SKM-1 (cell line): ENCODE measurements at regions not wholly inside any gene's neighbourhood (a gene's known extent, or its start where the extent isn't known, plus 50 kb on each side); places are given as distances from the start of the nearest gene placed in this dataset.
A peak's percentile ranks its signal among the peaks of the same experiment; 100 is the strongest.

Experiments
- DNase-seq: peaks from one replicate; lab custom pipeline; 2025; ENCODE audit not compliant: unreplicated experiment; lab: John Stamatoyannopoulos, UW

DNA sequence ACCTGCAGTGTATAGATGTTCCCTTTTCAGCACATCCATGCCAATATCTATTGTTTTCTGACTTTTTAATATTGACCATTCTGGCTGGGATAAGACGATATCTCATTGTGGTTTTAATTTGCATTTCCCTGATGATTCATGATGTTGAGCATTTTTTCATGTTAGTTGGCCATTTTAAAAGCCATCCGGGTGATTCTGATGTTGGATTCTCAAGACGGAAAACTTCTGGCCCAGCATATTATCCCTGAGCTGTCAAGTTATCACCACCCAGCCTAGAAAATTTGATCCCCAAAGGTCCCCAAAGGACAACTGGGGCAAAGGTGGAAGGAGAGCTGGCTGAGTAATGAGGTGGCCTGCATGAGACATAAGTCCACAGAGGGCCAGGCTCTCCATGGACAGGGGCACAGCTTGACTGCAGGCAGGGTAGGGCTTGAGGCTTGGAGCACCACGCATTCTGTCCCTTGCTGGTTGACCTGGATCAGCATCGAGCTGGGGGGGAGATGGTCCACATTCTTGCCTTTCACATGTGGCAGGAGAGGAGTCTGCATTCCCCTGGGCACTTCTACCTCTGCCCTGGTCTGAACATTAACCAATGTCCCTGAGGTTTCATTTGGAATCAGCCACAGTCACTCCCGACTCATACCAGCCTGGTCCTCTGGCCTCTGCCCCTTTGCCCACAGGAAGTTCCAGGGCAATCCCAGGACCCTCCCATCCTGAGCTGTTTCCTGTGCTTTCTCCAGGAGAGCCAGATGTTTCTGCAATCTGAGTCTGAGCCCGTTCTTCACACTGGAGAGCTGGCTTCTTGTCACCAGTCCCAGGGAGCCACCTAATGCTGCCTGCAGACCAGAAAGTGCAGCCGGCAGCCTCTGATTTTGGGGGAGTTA lies 69.2 kb downstream of the ISG20 start:
- DNase-seq = no peak

DNA sequence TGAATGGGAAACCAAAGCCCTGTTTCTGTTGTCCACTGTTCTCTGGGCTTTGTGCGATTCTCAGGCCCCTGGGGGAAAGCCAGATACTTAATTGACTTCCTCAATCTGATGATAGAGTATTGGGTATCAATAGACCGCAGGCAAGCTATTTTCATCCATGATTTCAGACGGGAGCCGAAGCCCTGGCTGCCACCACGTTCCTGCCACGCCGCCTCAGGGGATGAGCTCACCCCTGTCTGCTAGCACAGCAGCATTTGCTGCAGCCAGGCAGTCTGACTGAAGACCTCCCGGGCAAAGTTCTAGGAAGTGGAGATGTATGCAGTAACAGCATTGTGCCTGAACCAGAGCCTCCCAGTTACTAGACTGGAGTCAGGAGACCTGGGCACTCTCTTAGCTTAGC lies 69.8 kb downstream of the ISG20 start:
- peak; percentile 14 for DNase-seq

DNA sequence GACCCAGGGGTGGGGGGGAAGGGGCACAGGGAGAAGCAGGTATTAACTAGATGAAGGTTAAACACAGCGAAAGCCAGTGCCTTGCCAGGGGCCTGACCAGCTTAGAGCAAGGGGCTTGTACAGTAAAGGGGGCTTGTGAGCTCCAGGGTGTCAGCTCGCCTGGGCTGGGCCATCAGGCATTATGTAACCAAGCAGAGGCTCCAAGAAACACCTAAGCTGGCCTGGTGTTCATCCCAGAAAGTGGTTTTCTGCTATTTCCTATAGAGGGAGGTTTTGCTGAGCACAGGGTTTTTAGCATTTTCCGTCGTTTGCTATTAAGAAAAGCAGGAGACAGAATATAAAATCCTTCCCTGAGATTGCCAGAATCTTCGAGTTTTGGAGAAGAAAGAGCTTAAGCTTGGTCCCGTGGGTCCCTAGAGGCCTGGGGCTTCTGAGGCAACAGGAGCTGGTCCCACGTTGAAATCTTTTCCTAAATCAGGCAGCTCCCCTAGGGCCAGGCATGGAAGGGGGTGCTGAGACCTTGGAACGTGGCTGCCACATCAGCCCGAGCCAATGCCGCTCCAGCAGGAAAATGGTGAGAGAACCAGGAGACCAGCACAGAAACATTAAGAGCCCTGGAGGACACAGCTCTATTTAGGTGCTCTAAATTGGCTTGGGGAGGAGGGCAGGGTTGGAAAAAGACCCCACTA lies 71.4 kb downstream of the ISG20 start:
- DNase-seq = no peak

DNA sequence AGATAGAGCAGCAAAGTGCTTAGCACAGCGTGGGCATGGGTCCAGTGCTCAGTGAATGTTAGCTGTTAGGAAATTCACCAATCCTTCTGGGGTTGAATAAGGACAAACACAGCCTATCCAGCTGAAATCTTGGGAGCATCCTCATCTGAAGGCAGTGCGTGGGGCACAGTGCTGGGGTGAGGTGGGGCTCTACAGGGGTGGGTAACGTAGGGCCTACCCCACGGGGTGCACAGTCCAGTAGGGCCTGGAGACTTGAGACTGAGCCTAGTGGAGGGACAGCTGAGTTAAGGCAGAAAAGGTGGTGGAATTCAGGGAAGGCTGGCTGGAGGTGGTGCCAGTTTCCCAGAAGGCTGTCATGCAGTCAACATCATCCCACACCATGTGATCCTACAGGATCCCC lies 73.0 kb downstream of the ISG20 start:
- no peak for DNase-seq

DNA sequence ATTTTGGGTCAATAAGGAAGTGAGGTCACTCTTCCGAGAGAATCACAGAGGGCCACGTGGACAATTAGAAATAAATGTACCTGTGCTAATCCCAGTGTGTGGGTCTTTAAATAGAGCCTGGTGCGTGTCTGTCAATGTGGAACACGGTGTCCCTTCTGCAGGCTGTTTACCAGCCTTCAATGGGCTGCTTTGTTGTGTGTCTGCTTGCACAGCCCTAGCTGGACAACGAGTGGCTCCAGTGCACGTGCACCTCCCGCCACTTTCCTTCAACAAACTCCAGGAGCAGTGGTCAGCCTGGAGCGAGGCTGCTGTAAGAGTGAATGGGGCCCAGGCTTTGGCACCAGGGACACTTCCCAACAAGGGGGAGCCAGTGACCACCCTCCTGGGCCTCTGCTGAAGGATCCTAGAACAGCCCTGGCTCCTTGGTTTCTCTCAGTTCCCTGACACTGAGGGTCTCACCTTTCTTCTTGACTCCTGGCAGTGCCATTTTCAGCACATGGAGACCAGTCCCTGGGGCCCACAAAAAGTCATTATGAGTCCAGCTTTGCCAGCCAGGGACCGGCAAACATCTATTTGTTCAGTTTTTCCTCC lies 76.1 kb downstream of the ISG20 start:
- DNase-seq = no peak

DNA sequence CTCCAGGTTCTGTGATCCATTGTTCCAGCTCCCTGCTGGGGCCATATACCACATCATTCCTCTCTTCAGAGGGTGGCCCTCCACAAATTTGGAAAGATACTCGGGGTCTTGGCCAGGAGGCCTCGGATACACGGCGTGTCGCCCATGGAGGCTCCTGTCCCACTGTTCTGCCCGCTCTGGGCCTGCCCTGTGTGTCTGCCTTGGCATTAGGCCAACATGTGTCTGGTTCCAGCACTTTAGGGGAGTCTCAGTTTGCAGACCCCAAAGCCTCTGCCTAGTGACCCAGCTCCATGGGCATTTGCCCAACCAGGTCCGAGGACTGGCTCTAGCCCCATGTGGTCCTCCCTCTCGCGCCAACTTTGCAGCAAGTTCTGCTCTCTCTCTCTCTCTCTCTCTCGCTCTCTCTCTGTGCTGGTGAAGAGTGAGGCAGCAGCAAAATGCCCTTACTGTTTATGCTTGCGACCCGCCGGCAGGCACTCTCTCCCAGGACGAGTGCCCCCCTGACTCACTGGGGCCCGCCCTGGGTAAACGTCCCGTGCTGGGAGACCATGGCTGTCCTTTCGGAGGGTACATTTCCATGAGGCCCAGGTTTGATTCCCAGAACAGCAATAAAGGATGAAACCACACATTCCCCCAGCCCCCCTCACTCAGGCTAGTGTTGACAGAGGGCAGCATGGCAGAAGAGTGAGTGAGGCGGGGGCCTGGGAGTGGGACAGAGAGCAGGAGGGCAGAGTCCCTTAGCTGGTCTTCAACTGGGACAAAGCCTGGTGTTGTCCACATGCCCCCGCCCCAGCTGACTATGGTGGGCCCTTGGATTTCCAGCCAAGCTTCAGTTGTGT lies 77.9 kb downstream of the ISG20 start:
- no peak for DNase-seq

DNA sequence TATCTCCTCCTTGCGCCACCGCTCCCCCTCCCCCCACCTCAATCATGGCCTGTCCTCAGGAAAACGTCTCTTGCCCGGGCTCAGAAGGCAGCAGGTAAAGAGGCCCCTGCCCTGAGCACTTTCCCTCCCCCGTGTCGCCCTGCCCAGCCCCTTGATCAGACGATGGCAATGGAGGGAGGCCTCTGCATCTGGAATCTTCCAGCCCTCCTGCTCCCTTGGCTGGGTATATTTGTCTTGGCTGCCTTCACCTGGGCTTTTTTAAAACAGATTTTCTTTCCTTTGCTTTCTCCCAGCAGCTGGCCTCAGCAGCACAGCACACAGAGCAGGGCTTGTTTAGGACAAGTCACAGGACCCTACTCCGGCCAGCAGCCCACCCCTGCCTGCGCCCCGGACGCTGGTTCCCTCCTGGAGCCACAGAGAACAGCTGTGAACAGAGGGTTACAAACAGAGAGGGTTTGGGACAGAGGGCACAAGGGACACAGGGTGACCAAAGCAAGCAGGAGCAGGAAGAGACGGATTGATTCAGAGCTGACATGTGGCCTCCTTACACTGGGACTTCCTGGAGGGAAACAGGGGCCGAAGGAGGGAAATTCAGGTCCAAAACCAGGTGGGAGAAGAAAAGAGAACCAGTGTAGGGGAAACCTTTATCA lies 78.7 kb downstream of the ISG20 start:
- no peak for DNase-seq

DNA sequence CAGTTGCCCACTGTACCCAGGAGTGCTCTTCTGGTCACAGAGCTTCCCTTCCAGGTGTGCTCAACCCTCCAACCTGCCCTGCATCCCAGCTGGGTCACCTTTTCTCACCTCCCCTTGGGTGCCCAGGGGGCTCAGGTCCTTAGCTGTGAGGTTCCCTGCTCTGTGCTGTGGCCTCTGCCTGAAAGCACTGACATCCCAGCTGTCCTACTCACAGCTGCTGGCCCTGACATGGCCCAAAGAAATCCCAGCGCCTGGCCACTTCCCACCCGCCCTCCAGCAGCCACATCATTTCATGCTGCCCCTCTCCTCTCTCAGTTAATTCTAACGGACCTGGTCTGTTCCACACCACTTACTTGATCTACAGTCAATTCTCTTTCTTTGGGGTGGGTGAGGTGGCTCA lies 79.9 kb downstream of the ISG20 start:
- DNase-seq = no peak

DNA sequence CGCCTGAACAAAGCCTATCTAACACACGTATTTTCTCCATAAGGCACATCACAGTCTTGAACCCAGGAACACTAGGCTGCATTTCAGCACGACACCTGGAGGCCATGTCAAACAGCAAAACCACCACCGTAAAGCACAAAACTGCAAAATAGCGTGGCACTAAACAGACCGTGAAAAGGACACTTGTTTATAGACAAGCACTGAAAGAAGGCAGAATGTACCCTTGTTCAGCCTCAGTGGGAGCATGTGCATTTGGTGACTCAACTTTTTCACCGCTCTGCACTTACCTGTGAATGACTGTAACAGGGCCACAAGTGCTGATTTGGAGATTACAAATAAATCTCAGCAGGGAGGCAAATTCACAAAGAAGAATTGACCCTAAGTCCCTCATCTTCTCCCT lies 80.8 kb downstream of the ISG20 start:
- DNase-seq = no peak

DNA sequence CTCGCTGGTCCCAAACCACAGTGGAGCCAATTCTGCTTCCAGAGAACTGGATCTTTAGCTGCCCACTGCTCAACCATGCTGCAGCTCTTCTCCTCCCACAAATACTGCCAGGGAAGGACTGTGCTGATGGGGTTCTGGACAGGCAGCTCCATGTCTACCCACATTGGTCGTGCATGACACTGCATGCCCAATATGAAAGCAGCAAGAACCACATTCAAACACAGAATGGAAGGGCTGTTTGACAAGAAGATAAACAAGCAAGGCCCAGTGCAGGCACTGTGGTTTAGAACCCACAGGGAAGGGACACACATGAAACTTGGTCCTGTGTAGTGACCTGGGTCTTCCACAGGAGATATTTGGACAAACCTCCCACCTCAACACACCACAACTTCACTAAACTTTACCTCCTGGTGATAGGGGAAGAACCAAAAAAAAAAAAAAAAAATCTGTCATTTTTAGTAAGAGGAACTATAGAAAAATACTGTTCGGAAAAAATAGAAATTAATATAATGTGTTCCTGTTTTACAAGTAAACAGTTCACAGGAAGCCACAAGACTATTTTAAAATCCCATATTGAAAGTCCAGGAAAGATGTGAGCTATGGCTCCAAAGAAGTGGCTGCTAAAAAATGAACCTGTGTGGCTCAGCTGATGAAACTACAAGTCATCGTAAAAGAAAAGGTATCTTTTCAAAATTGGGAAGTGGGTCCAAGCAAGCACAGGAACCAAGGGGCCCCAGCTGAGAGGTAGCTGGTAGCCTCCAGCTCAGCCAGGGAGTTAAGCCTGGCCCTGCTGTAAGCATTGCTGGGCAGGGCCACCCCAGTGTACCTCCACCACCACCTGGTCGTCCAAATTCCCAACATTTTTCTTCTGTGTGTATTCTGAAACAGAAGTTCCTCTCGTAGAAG lies 77.7 kb upstream of the ACAN start:
- no peak for DNase-seq

DNA sequence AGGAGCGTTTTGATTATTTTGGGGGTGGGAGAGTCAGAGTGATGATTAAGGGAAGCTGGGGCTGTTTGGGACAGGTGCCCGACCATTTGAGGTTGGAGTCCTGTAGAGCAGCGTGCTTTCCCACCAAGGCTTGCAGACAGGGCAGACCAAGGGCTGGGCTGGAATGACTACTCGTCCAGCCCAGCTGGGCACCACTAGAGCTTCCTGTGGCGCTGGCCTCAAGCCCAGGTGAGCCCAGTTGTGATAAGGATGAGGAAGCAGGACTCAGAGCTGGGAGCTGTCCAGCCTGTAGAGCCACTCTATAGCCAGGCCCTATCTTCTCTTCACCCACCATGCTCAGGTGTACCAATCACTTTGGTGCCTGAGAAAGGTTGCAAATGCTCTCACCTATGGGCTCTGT lies 75.8 kb upstream of the ACAN start:
- no peak for DNase-seq

DNA sequence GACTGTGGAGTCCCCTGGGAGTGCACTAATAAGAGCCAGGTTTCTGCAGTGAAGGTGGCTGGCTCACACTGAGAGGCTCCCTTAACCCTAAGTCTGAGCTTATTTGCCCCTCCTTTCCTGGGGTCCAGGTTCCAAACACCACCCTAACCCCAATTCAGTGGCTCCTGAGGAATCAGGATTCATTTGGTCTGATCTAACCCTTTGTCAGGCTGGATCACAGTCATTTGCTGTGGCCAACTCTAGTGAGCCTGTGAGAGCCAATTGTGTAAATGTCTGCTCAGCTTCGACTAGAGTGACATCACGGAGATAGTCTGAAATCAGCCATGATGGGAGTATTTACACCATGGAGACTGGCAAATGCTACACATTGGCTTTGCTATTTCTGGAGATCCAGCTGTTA lies 73.7 kb upstream of the ACAN start:
- DNase-seq = no peak

DNA sequence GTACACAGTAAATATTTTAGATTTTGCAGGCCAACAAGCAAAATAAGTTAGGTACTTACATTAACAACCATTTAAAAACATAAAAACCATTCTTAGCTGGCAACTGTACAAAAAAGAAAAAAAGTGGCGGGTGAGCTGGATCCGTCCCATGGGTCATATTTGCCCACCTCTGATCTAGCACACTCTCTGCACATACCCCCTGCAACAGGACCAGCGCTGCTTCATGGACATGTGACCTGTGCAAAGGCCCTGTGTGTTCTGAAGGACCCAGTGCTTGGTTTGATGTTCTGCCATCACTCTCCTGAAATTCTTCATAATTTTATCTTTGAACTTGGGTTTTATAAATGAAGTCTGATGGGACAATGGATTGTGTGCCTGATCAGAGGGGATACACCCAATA lies 72.5 kb upstream of the ACAN start:
- no peak for DNase-seq

DNA sequence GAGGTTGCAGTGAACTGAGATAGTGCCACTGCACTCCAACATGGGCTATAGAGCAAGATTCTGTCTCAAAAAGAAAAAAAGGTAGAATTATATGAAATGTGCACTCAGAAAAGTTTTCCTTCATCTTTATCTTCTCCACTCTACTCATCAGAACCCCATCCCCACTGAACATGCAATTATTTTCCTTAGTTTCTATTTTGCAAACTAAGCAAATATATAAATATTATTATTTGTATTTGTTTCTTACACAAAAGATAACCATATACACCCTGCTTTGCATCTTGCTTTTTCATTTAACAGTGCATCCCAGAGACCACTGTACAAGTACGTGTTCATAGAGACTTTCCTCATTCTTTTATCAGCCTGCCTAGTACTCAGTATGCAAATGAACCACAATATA lies 68.0 kb upstream of the ACAN start:
- no peak for DNase-seq

DNA sequence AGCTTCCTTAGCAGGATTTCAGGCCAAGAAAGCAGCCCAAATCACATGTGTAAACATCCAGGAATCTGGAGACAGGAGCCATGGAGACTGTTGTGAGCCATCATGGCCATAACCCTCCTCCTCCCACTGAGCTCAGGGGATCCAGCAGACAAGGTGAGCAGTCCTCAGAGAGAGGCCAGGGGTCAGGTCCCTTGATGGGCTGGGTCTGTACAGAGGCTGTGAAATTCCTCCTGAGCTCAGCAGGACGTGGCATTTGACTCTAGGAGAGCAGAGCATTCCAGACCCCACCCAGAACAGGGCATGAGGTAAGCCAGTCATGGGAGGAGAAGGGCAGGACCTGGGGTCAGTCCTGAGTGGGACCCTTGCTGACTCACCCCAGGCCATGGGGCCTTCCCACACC lies 67.0 kb upstream of the ACAN start:
- no peak for DNase-seq

DNA sequence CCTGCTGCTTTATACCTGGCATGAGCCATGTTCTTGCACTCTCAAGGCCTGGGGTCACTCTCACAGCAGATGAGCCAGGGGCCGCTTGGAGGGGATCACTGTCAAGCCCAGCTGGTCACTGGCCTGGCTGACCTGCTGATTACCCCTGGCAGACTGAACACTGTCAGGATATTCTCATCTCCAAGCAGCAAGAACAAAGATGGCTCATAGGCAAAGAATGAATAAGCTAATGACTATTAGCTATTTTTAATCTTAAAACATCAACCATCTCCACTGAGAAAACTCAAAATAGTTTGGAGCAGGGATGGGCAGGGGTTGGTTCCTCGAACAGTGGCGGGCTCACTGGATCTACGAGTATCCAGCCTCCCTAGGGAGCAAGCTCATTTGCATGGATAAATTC lies 64.4 kb upstream of the ACAN start:
- no peak for DNase-seq

DNA sequence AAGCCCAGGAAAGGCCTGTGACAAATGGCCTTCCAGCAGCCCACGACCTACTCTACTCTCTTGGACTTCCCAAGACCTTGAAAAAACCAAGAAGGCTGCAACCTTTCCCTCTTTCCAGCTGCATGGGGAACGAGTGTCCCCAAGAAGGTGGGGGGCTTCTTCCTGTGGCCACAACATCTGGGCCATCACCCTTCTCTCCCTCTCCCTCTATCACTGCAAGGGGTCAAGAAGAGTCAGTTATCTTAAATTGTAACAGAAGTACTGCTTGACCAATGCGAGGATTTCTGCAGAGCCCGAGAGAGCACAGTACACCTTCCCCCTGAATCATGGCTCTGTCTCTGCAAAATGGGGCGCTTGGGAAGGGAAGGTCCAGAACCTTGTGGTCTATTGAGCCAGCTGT lies 63.7 kb upstream of the ACAN start:
- DNase-seq = no peak

DNA sequence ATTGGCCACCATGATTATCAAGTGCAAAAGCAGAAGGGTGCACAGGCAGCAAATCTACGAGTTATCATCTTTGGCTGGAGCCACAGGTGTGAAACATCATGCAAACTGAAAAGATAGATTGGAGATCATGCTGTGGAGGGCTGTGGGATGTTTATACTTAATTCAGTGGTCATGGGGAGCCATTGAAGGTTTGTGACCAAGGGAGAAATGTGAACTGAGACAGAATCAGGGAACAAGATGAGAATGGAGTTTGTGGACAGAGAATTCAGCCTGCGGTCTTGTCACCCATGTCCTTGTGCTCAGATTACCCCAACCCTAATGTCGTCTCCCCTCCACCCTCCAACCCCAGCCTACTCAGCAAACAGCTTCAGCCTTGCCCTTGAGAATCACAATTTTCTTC lies 62.9 kb upstream of the ACAN start:
- DNase-seq = no peak

DNA sequence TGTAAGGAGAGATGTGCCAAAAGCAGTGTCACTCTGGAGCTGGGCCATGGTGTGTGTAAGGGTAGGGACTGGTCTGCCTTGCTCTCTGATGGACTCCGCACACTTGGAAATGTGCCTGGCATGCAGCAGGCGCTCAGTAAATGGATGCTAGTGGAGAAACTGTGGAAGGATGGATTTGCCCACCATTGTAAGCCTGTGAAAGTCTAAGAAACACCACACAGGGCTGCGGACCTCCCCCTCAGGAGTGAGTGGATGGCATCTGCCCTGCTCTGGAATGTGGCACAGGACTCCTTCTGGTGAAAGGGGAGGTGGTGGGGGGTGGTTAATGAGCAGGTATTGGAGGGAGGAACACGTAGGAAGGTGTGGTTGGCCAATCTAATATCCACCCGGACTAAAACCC lies 62.2 kb upstream of the ACAN start:
- no peak for DNase-seq

DNA sequence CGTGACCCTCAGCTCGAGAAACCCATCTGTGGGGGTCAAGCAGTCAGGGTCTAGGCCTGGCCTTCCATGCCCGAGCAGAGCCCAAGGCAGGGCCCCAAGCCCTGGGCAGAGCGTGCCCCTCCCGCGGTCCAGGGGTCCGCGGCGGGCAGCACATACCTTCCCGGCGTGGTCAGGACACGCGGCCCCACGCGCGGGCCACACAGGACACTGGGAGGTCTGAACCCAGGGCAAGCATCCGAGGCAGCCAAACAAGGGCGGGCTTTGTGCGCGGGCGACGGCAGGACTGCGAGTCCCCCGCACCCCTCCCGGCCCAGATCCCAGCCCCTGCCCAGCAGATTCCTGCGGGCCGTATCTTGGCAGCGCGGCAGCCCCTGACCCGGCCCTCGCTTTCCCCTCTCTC lies 61.6 kb upstream of the ACAN start:
- no peak for DNase-seq
